HuH-7.5 (cell line): ENCODE measurements at regions not wholly inside any gene's neighbourhood (a gene's known extent, or its start where the extent isn't known, plus 50 kb on each side); places are given as distances from the start of the nearest gene placed in this dataset.
A peak's percentile ranks its signal among the peaks of the same experiment; 100 is the strongest.
"Not testable (repeated sequence)": the region's sequence is repeated elsewhere in the genome, so short reads cannot be mapped to it uniquely, and the experiment has no call there.

Experiments
- DNase-seq: peaks from one replicate; pipeline ENCODE4 v3.0.0; 2011; ENCODE audit warnings: low spot score

- DNase-seq, result no peak
Measured at GRCh38 chr10:4262870-4263600, 478.0 kb upstream of the KLF6 start.

- no peak for DNase-seq
Measured at GRCh38 chr10:4262449-4262848, 477.4 kb upstream of the KLF6 start.

GRCh38 chr10:4260483-4261124 is 475.6 kb upstream of the KLF6 start:
- no peak for DNase-seq

GRCh38 chr10:4257939-4258465 is 473.0 kb upstream of the KLF6 start:
- no peak for DNase-seq

- DNase-seq, result no peak
Measured at GRCh38 chr10:4256971-4257370, 472.0 kb upstream of the KLF6 start.

GRCh38 chr10:4255751-4256150 is 470.7 kb upstream of the KLF6 start:
- DNase-seq, result no peak

- no peak for DNase-seq
Measured at GRCh38 chr10:4254101-4254994, 469.3 kb upstream of the KLF6 start.

- no peak for DNase-seq
Measured at GRCh38 chr10:4252701-4253100, 467.7 kb upstream of the KLF6 start.

GRCh38 chr10:4250587-4250887 is 465.5 kb upstream of the KLF6 start:
- no peak for DNase-seq

GRCh38 chr10:4249841-4250586 is 465.0 kb upstream of the KLF6 start:
- no peak for DNase-seq

GRCh38 chr10:4247379-4247778 is 462.4 kb upstream of the KLF6 start:
- DNase-seq, result no peak

GRCh38 chr10:4246881-4247358 is 461.9 kb upstream of the KLF6 start:
- no peak for DNase-seq

GRCh38 chr10:4243651-4244050 is 458.6 kb upstream of the KLF6 start:
- no peak for DNase-seq

GRCh38 chr10:4243169-4243568 is 458.2 kb upstream of the KLF6 start:
- DNase-seq, result no peak

GRCh38 chr10:4242561-4243035 is 457.6 kb upstream of the KLF6 start:
- DNase-seq, result no peak

- no peak for DNase-seq
Measured at GRCh38 chr10:4241724-4242345, 456.8 kb upstream of the KLF6 start.

- no peak for DNase-seq
Measured at GRCh38 chr10:4240608-4241197, 455.7 kb upstream of the KLF6 start.

- DNase-seq, result no peak
Measured at GRCh38 chr10:4239186-4239585, 454.2 kb upstream of the KLF6 start.

- not testable (repeated sequence) for DNase-seq
Measured at GRCh38 chr10:4236905-4237304, 451.9 kb upstream of the KLF6 start.

- DNase-seq, result peak; percentile 7
Measured at GRCh38 chr10:4234661-4235060, 449.7 kb upstream of the KLF6 start.

- no peak for DNase-seq
Measured at GRCh38 chr10:4231439-4231838, 446.4 kb upstream of the KLF6 start.
